OCI-LY1 (cell line): ENCODE measurements at regions not wholly inside any gene's neighbourhood (a gene's known extent, or its start where the extent isn't known, plus 50 kb on each side); places are given as distances from the start of the nearest gene placed in this dataset.

Experiments
- H2AFZ ChIP-seq: fragments of 200-600 bp; sonication (generic), shearing (Covaris generic); 2 replicates; pipeline ENCODE4 v1.6.0; 2014; ENCODE audit warnings: antibody characterized with exemption, mild to moderate bottlenecking, low read length
- H3F3A ChIP-seq: fragments of 200-600 bp; sonication (generic), shearing (Covaris generic); 2 replicates; pipeline ENCODE4 v1.6.0; 2014; ENCODE audit warnings: mild to moderate bottlenecking, antibody characterized with exemption, low read length, moderate library complexity; ENCODE audit not compliant: insufficient read depth
- H3K27ac ChIP-seq: fragments of 200-600 bp; sonication (generic); 2 replicates; pipeline ENCODE4 v1.5.1; 2014; ENCODE audit warnings: low read length, mixed run types, mild to moderate bottlenecking, low read depth; ENCODE audit not compliant: poor library complexity, severe bottlenecking
- H3K27me3 ChIP-seq: fragments of 200-600 bp; sonication (generic); 2 replicates; pipeline ENCODE4 v1.6.0; 2014; ENCODE audit warnings: antibody characterized with exemption, mild to moderate bottlenecking, low read length, moderate library complexity; ENCODE audit not compliant: insufficient read depth
- H3K36me3 ChIP-seq: fragments of 200-600 bp; sonication (generic); 2 replicates; pipeline ENCODE4 v1.6.1; 2014; ENCODE audit warnings: mild to moderate bottlenecking, antibody characterized with exemption, low read length, moderate library complexity, mixed read lengths; ENCODE audit not compliant: insufficient read depth
- H3K4me1 ChIP-seq: fragments of 200-600 bp; sonication (generic); 2 replicates; pipeline ENCODE4 v1.5.1; 2014; ENCODE audit warnings: mild to moderate bottlenecking, low read length, moderate library complexity; ENCODE audit not compliant: insufficient read depth, severe bottlenecking
- H3K4me2 ChIP-seq: fragments of 200-600 bp; sonication (generic), shearing (Covaris generic); 2 replicates; pipeline ENCODE4 v1.6.1; 2014; ENCODE audit warnings: low read length
- H3K4me3 ChIP-seq: fragments of 200-600 bp; sonication (generic); 2 replicates; pipeline ENCODE4 v1.5.1; 2014; ENCODE audit warnings: low read length, low read depth, mild to moderate bottlenecking, mixed read lengths; ENCODE audit not compliant: poor library complexity, severe bottlenecking
- H3K79me2 ChIP-seq: fragments of 200-600 bp; shearing (Covaris generic); 2 replicates; pipeline ENCODE4 v1.6.1; 2016; ENCODE audit warnings: mixed run types, low read length, mixed read lengths; ENCODE audit not compliant: insufficient read depth
- H3K9ac ChIP-seq: fragments of 200-600 bp; sonication (generic), shearing (Covaris generic); 2 replicates; pipeline ENCODE4 v1.6.1; 2014; ENCODE audit warnings: mild to moderate bottlenecking, low read length, mixed read lengths
- H3K9me2 ChIP-seq: fragments of 200-600 bp; sonication (generic), shearing (Covaris generic); 2 replicates; pipeline ENCODE4 v1.6.1; 2014; ENCODE audit warnings: low read depth, mild to moderate bottlenecking, low read length, mixed read lengths
- H3K9me3 ChIP-seq: fragments of 200-600 bp; shearing (Covaris generic); 2 replicates; pipeline ENCODE4 v1.6.1; 2014; ENCODE audit warnings: low read length, mixed read lengths
- H4K20me1 ChIP-seq: fragments of 200-600 bp; sonication (generic), shearing (Covaris generic); 2 replicates; pipeline ENCODE4 v1.6.0; 2016; ENCODE audit warnings: mild to moderate bottlenecking, low read length; ENCODE audit not compliant: insufficient read depth
- CTCF ChIP-seq: fragments of 200-600 bp; sonication (generic), shearing (Covaris generic); IDR thresholded peaks from 2 replicates; pipeline ENCODE4 v1.5.1; 2017; ENCODE audit warnings: mild to moderate bottlenecking, antibody characterized with exemption, low read length, moderate library complexity, mixed read lengths
- EZH2 ChIP-seq: fragments of 200-600 bp; sonication (generic), shearing (Covaris generic); IDR thresholded peaks from 2 replicates; pipeline ENCODE4 v1.8.0; 2017; ENCODE audit warnings: borderline replicate concordance, mixed run types, mild to moderate bottlenecking, antibody characterized with exemption, low read length, moderate library complexity, mixed read lengths

GRCh38 chr14:104496095-104496494 is 83.5 kb upstream of the C14orf180 start:
- H4K20me1 ChIP-seq: no peaks in the 10 kb centered on the region
- peaks cover 8% of the 10 kb centered on the region; the same call in 1 of the 2 replicates for H3K27me3 ChIP-seq
- H3K9ac ChIP-seq: no peak overlapping the region
- no peak overlapping the region for H3K4me2 ChIP-seq
- H3K79me2 ChIP-seq: no peaks in the 10 kb centered on the region
- TF ChIP-seq EZH2 (no peak), CTCF (no peak)
- H3K27ac ChIP-seq: no peak overlapping the region
- H3K9me3 ChIP-seq: 0 out of 2 replicates have a peak, but pooled peaks cover 2% of the 10 kb centered on the region
- no peaks in the 10 kb centered on the region for H3K36me3 ChIP-seq
- no peak overlapping the region for H3K4me3 ChIP-seq
- no peaks in the 10 kb centered on the region for H3K4me1 ChIP-seq
- no peak overlapping the region for H2AFZ ChIP-seq
- H3F3A ChIP-seq: no peaks in the 10 kb centered on the region
- H3K9me2 ChIP-seq: no peaks in the 10 kb centered on the region

DNA sequence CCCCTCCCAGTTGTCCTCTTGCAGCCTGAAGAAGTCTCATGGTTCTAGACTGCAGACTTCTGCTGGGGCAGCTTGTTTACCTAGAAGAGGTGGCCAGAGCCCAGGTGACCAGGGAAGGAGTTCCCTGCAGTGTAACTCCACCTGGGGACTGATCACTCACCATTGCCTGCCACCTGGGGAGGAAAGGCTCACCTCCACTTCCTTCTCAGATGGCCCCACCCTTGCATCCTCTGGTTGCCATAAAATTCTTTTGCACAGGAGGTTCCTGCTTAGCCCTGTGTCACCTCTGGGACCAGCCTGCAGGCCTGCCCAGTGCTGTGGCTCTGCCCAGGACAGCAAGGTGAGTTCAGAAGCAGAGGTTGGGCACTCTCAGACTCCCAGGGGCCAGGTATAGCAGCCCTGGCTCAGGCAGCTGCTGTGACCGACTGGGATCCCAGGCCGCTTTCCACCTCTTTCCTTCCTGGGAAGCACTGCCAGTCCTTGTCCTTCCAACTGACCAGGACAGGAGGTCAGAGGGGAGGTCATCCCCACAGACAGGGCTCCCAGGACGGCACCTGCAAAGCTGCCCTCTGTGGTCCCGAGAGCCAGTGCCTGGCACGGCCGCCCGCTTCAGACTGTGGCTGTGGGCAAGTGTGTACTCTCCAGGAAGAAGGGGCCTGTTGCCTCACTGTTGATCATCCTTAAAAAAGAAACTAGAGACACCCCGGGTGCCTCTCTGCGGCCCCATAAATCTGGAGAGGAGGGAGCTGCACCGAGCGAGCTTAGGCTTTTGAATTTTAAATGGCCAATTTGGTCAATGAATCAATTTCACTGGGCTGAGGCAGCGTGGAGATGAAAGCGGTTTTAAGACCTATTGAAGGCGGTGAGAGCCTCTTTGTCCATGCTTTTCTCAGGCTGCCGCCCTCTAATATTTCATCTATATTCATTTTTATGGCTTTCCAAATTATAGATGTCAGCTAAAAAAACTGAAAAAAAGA is 79.5 kb upstream of the C14orf180 start:
- peaks cover 3% of the 10 kb centered on the region; the same call in 1 of the 2 replicates for H3K9me3 ChIP-seq
- H3K4me1 ChIP-seq: no peaks in the 10 kb centered on the region
- H3K9ac ChIP-seq: no peak overlapping the region
- no peaks in the 10 kb centered on the region for H3F3A ChIP-seq
- TF ChIP-seq CTCF (no peak), EZH2 (no peak)
- H3K4me2 ChIP-seq: no peak overlapping the region
- no peak overlapping the region for H2AFZ ChIP-seq
- no peak overlapping the region for H3K4me3 ChIP-seq
- no peaks in the 10 kb centered on the region for H3K9me2 ChIP-seq
- H3K27ac ChIP-seq: no peak overlapping the region
- peaks cover 8% of the 10 kb centered on the region; the same call in 1 of the 2 replicates for H3K27me3 ChIP-seq
- H4K20me1 ChIP-seq: no peaks in the 10 kb centered on the region
- H3K36me3 ChIP-seq: no peaks in the 10 kb centered on the region
- H3K79me2 ChIP-seq: no peaks in the 10 kb centered on the region

DNA sequence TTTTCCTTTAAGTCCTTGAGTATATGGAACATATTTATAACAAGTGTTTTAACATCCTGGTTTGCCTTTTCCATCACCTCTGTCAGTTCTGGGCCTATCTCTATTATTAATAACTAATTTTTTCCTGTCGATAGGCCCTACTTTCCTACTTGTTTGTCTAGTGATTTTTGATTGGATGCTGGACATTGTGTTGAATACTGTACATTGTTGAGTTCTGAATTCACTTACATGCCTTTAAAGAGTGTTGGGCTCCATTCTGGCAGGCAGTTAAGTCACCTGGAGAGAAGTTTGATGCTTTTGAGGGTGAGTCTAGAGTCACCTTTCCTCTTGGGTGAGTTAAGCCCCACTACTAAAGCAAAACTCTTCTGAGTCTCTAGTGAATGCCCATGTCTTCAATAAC is 77.5 kb upstream of the C14orf180 start:
- Histone ChIP-seq H3K4me2 (no peak overlapping the region), H4K20me1 (no peaks in the 10 kb centered on the region), H3K36me3 (no peaks in the 10 kb centered on the region), H3K4me3 (no peak overlapping the region), H3K79me2 (no peaks in the 10 kb centered on the region), H3K9me3 (peaks cover 3% of the 10 kb centered on the region; the same call in 1 of the 2 replicates), H3K9ac (no peak overlapping the region), H3K27me3 (peaks cover 5% of the 10 kb centered on the region; the same call in 1 of the 2 replicates), H3K4me1 (no peaks in the 10 kb centered on the region), H3K27ac (no peak overlapping the region), H3F3A (no peaks in the 10 kb centered on the region), H2AFZ (no peak overlapping the region), H3K9me2 (no peaks in the 10 kb centered on the region)
- TF ChIP-seq CTCF (no peak), EZH2 (no peak)
